ENCODE measurements at regions not wholly inside any gene's neighbourhood (a gene's known extent, or its start where the extent isn't known, plus 50 kb on each side); places are given as distances from the start of the nearest gene placed in this dataset.

GRCh38 chr5:101942321-101942882 lies 353.7 kb downstream of the SLCO4C1 start:
- Mint-ChIP-seq H3K27ac (no peak overlapping the region), H3K36me3 (no peaks in the 10 kb centered on the region), H3K9me3 (peaks cover 2% of the 10 kb centered on the region), H3K27me3 (no peaks in the 10 kb centered on the region), H3K4me1 (no peaks in the 10 kb centered on the region), H3K4me3 (no peak overlapping the region)
- ATAC-seq (ENCODE audit: low read depth) (no peak), DNase-seq (ENCODE audit: low spot score in 2 of 2) (no peak)

DNA sequence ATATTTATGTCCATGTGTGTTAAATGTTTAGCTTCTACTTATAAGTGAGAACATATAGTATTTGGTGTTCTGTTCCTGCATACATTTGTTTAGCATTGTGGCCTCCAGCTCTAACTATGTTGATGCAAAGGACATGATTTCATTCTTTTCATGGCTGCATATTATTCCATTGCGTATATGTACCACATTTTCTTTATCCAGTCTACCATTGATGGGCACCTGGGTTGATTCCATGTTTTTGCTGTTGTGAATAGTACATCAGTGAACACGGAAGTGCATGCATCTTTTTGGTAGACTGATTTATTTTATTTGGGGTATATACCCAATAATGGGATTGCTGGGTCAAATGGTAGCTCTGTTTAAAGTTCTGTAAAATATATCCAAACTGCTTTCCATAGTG lies 359.0 kb downstream of the SLCO4C1 start:
- no peaks in the 10 kb centered on the region for H3K27me3 Mint-ChIP-seq
- DNase-seq (ENCODE audit: low spot score in 2 of 2) (no peak), ATAC-seq (ENCODE audit: low read depth) (no peak)
- no peaks in the 10 kb centered on the region for H3K9me3 Mint-ChIP-seq
- no peaks in the 10 kb centered on the region for H3K4me1 Mint-ChIP-seq
- no peak overlapping the region for H3K4me3 Mint-ChIP-seq
- H3K36me3 Mint-ChIP-seq: no peaks in the 10 kb centered on the region
- H3K27ac Mint-ChIP-seq: no peak overlapping the region

- H3K36me3 Mint-ChIP-seq: no peaks in the 10 kb centered on the region
- no peak for DNase-seq (ENCODE audit: low spot score in 2 of 2)
- ATAC-seq (ENCODE audit: low read depth): no peak
These were observed 361.0 kb downstream of the SLCO4C1 start for GRCh38 chr5:101935086-101935485.

DNA sequence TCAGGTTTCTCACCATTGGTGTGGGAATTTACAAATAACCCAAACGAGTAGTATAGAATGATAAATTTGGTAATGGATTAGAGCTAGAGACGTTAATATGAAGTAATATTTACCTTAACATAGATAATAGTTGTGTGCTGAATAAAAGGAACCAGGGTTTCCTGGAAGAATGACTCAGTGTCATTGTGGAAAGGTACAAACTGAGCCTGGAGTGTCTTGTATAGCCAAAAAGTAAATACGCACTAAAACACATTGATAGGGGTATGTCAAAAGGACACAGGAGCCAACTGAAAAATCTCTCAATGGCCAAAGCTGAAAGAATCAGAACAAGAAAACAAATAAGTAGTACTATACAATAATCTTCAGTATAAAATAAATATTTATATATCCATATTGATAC lies 363.5 kb downstream of the SLCO4C1 start:
- Mint-ChIP-seq H3K9me3 (no peaks in the 10 kb centered on the region), H3K4me1 (no peaks in the 10 kb centered on the region), H3K4me3 (no peak overlapping the region), H3K27ac (no peak overlapping the region), H3K36me3 (no peaks in the 10 kb centered on the region), H3K27me3 (no peaks in the 10 kb centered on the region)
- no peak for ATAC-seq (ENCODE audit: low read depth)
- DNase-seq (ENCODE audit: low spot score in 2 of 2): no peak

More at GRCh38 chr5:101935086-101935485, 361.0 kb downstream of the SLCO4C1 start:
- H3K4me3 Mint-ChIP-seq: no peak overlapping the region
- no peaks in the 10 kb centered on the region for H3K4me1 Mint-ChIP-seq
- H3K9me3 Mint-ChIP-seq: no peaks in the 10 kb centered on the region
- no peak overlapping the region for H3K27ac Mint-ChIP-seq
- no peaks in the 10 kb centered on the region for H3K27me3 Mint-ChIP-seq

- H3K27me3 Mint-ChIP-seq: no peaks in the 10 kb centered on the region
- H3K4me1 Mint-ChIP-seq: no peaks in the 10 kb centered on the region
- no peak overlapping the region for H3K4me3 Mint-ChIP-seq
- H3K27ac Mint-ChIP-seq: no peak overlapping the region
- H3K9me3 Mint-ChIP-seq: peaks cover 3% of the 10 kb centered on the region
- no peak for DNase-seq (ENCODE audit: low spot score in 2 of 2)
- no peaks in the 10 kb centered on the region for H3K36me3 Mint-ChIP-seq
- no peak for ATAC-seq (ENCODE audit: low read depth)
These were observed 366.5 kb downstream of the SLCO4C1 start for GRCh38 chr5:101929628-101930027.

DNA sequence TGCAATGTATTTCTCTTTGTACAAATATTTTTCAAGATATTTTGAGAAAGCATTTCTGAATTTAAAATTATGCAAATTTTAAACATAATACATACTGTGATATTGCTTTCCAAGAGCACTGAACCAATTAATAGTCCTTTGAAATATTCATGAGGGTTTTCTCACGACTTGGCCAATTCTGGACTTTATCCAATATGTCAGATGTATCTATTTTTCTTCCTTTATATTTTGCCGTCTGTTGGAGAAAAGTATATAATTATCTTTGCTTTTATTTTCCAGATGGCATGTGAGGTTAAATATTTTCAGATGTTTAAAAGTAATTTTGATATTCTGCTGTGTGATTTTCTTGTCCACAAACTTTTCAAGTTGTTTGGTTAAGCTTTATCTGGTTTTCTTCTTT lies 378.9 kb downstream of the SLCO4C1 start:
- Mint-ChIP-seq H3K27ac (no peak overlapping the region), H3K36me3 (no peaks in the 10 kb centered on the region), H3K27me3 (no peaks in the 10 kb centered on the region), H3K4me1 (no peaks in the 10 kb centered on the region), H3K9me3 (peaks cover 2% of the 10 kb centered on the region), H3K4me3 (no peak overlapping the region)
- ATAC-seq (ENCODE audit: low read depth) (no peak), DNase-seq (ENCODE audit: low spot score in 2 of 2) (no peak)

DNA sequence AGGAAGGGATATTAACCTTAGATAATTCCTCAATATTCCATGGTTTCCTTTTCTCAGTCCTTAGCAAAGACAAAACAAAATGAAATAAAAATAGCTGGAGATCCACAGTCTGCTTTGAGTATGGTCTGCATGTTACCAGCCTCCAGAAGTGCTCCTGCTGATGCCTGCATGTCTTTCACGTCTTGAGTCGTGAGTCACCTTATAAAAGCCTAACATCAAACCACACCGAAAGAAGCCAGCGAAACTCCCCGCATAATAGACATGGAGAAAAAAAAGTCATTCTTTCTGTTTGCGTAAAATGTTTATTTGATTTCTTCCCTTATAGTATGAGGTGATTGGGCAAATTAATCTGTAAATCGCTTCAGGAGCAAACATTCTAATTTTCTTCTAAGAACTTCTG lies 380.5 kb downstream of the SLCO4C1 start:
- Mint-ChIP-seq H3K4me1 (no peaks in the 10 kb centered on the region), H3K36me3 (no peaks in the 10 kb centered on the region), H3K27me3 (no peaks in the 10 kb centered on the region), H3K4me3 (no peak overlapping the region), H3K27ac (no peak overlapping the region), H3K9me3 (peaks cover 2% of the 10 kb centered on the region)
- ATAC-seq (ENCODE audit: low read depth): no peak
- no peak for DNase-seq (ENCODE audit: low spot score in 2 of 2)

DNA sequence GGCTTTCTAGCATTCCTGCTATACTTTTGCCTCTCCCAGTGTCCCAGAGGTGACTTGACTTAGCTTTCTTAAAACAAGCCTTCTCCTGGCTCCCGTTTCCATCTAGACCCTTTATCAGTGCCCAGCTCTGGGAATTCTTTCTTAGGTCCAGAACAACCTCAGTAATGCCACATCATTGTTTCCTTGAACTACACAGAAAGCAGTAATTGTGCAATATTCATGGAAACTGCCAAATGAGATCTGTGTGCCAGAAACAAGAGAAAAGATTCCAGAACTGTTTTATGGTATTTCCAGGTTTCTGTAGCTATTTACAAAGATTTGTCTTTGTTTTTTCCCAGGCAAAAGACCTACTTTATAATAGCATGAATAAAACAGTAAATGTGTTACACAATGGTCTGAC lies 391.3 kb downstream of the SLCO4C1 start:
- Mint-ChIP-seq H3K4me1 (no peaks in the 10 kb centered on the region), H3K36me3 (no peaks in the 10 kb centered on the region), H3K4me3 (no peak overlapping the region), H3K27ac (no peak overlapping the region), H3K9me3 (no peaks in the 10 kb centered on the region), H3K27me3 (no peaks in the 10 kb centered on the region)
- ATAC-seq (ENCODE audit: low read depth) (no peak), DNase-seq (ENCODE audit: low spot score in 2 of 2) (no peak)

- H3K27me3 Mint-ChIP-seq: no peaks in the 10 kb centered on the region
- H3K36me3 Mint-ChIP-seq: no peaks in the 10 kb centered on the region
- no peaks in the 10 kb centered on the region for H3K4me1 Mint-ChIP-seq
- no peak overlapping the region for H3K27ac Mint-ChIP-seq
- H3K9me3 Mint-ChIP-seq: no peaks in the 10 kb centered on the region
- ATAC-seq (ENCODE audit: low read depth) (no peak), DNase-seq (ENCODE audit: low spot score in 2 of 2) (no peak)
- no peak overlapping the region for H3K4me3 Mint-ChIP-seq
These were observed 398.2 kb downstream of the SLCO4C1 start for GRCh38 chr5:101897914-101898313.

DNA sequence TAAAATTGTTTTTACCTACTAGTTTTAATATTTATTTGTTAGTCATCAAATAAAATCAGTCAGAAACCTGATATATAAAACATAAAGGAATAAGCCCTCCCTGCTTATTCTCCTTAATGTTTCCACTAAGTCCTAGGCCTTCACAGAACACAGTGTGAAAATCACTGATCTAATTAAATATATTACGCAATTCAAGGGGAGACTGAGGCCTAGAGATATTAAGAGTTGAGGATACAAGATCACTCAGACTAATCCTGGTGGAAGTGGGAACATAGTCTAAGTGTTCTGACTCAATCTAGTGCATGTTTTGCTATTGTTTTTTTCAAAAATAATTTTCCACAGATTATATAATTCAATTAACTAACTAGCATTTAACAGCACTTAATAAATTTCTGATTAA lies 401.1 kb downstream of the SLCO4C1 start:
- Mint-ChIP-seq H3K27ac (no peak overlapping the region), H3K36me3 (no peaks in the 10 kb centered on the region), H3K4me3 (no peak overlapping the region), H3K4me1 (no peaks in the 10 kb centered on the region), H3K27me3 (no peaks in the 10 kb centered on the region), H3K9me3 (peaks cover under 1% of the 10 kb centered on the region)
- DNase-seq (ENCODE audit: low spot score in 2 of 2) (no peak), ATAC-seq (ENCODE audit: low read depth) (no peak)

DNA sequence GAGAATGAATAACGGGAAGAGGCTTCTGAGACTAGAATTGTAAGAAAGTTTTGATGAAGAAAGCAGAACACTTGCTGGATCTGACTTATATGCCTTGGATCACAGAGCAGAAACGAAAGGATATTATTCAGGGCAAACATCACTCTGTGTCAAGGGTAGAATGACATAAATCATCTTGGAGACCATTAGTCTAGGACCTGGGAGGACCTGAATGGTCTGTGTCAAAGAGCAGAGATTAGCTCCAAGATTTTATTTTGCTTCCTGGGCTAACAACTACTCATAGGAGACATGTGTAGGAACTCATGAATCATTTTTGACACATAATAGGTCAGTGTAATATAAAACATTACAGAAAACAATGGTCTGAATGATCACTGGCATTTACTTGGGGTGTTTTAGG lies 417.9 kb downstream of the SLCO4C1 start:
- DNase-seq (ENCODE audit: low spot score in 2 of 2) (no peak), ATAC-seq (ENCODE audit: low read depth) (no peak)
- no peaks in the 10 kb centered on the region for H3K9me3 Mint-ChIP-seq
- H3K27ac Mint-ChIP-seq: no peak overlapping the region
- H3K36me3 Mint-ChIP-seq: no peaks in the 10 kb centered on the region
- H3K27me3 Mint-ChIP-seq: no peaks in the 10 kb centered on the region
- no peak overlapping the region for H3K4me3 Mint-ChIP-seq
- no peaks in the 10 kb centered on the region for H3K4me1 Mint-ChIP-seq

DNA sequence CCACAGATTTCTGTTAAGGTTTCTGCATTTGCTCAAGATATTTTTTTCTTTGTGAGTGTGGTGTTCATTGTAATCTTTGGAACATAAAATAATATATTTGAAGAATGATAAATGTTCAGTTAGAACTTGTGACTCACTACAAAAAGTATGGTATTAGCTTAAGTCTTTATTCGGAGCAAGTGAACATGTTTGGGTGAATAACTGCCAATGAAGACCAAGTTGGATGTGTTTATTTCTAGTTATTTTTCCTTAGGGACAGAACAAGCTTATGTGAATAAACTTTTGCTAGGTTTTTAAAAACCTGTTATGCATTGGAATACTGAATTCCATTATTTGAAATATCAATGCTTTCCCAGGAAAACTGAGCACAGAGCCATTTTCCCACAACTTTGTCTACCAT lies 418.6 kb downstream of the SLCO4C1 start:
- H3K27me3 Mint-ChIP-seq: no peaks in the 10 kb centered on the region
- DNase-seq (ENCODE audit: low spot score in 2 of 2) (no peak), ATAC-seq (ENCODE audit: low read depth) (no peak)
- H3K36me3 Mint-ChIP-seq: no peaks in the 10 kb centered on the region
- H3K4me1 Mint-ChIP-seq: no peaks in the 10 kb centered on the region
- H3K27ac Mint-ChIP-seq: no peak overlapping the region
- H3K9me3 Mint-ChIP-seq: no peaks in the 10 kb centered on the region
- H3K4me3 Mint-ChIP-seq: no peak overlapping the region

- H3K27me3 Mint-ChIP-seq: no peaks in the 10 kb centered on the region
- no peaks in the 10 kb centered on the region for H3K4me1 Mint-ChIP-seq
- no peak overlapping the region for H3K4me3 Mint-ChIP-seq
- peaks cover 4% of the 10 kb centered on the region for H3K9me3 Mint-ChIP-seq
- no peaks in the 10 kb centered on the region for H3K36me3 Mint-ChIP-seq
- no peak for ATAC-seq (ENCODE audit: low read depth)
- no peak for DNase-seq (ENCODE audit: low spot score in 2 of 2)
- H3K27ac Mint-ChIP-seq: no peak overlapping the region
These were observed 429.6 kb downstream of the SLCO4C1 start for GRCh38 chr5:101866473-101866872.

DNA sequence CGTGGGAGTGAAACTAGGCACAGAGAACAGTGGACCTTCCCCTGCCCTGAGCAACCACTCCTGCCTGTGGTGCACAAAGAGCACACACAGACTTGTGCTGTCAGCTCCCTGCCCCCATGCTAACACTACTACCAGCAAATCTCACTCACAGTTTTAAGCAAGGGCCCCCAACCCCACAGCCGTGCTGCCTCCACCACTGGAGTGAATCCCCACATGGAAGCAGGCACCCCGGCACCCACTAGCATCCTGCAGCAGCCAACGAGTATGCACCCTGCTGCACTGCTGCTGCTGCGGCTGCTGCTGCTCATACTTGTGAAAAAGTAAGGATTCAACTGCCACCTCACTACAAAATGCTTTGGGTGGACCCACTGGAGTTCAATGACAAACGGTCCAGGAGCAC lies 435.5 kb downstream of the SLCO4C1 start:
- H3K4me3 Mint-ChIP-seq: no peak overlapping the region
- no peak overlapping the region for H3K27ac Mint-ChIP-seq
- H3K4me1 Mint-ChIP-seq: no peaks in the 10 kb centered on the region
- ATAC-seq (ENCODE audit: low read depth) (no peak), DNase-seq (ENCODE audit: low spot score in 2 of 2) (no peak)
- H3K27me3 Mint-ChIP-seq: no peaks in the 10 kb centered on the region
- no peaks in the 10 kb centered on the region for H3K36me3 Mint-ChIP-seq
- H3K9me3 Mint-ChIP-seq: peaks cover 5% of the 10 kb centered on the region

DNA sequence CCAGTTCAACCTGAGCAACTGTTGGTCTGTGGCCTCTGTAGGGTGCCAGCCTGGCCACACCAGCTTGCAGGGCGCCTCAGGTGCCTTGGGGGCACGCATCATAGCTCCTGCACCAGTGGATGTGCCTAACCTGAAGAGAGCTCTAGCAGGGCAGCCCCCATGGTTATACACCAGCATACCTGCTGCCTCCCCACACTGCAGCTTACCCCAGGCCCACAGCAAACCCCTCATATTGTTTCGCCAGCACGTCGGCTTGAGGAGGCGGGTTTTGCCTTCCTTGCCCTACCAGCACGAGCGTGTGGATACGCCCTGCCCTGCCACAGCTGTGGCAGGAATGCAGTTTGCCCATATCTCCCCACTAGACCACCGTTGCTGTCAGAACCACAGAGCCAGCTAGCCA lies 435.9 kb downstream of the SLCO4C1 start:
- ATAC-seq (ENCODE audit: low read depth): no peak
- Mint-ChIP-seq H3K4me1 (no peaks in the 10 kb centered on the region), H3K9me3 (peaks cover 5% of the 10 kb centered on the region), H3K4me3 (no peak overlapping the region), H3K27me3 (no peaks in the 10 kb centered on the region), H3K36me3 (no peaks in the 10 kb centered on the region), H3K27ac (no peak overlapping the region)
- no peak for DNase-seq (ENCODE audit: low spot score in 2 of 2)

All from memory B cell (primary cell).